ENCODE measurements at regions not wholly inside any gene's neighbourhood (a gene's known extent, or its start where the extent isn't known, plus 50 kb on each side); places are given as distances from the start of the nearest gene placed in this dataset.
A peak's percentile ranks its signal among the peaks of the same experiment; 100 is the strongest.

DNA sequence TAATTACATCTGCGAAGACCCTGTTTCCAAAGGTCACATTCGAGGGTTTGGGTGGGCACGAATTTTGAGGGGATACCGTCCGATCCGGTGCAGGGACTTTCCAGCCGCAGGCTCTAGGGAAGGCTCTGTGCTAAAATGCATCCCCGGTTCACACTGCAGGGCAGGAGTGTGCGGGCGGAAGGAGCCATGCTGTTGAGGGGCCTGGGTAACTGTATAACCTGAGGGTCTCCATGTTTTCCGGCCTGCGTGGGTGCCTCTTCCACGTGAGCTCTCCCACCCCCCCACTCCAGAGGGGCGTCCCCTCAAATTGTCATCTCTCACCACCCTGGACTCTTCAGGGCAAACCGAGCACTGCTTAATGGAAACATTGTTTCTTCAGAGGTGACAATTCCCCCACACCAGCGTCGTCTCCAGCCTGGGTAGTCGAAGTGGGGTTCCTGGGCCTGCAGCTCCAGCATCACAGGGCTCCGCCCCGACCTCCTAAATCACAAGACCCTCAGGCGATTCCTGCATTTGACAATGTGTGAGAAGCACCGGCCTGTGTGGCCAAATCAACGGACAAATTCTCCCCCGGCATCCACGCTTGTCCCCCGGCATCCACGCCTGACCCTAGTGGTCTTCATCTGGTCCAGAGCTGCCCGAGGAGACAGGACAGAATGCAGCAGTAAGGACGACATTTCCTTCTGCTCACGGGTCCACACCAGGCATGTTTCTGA lies 51.2 kb downstream of the FOXL3 start:
- H3K36me3 Mint-ChIP-seq (ENCODE audit: insufficient read depth) = no peaks in the 10 kb centered on the region
- DNase-seq (no peak), ATAC-seq (no peak)
- peaks cover 7% of the 10 kb centered on the region for H3K9me3 Mint-ChIP-seq
- no peak overlapping the region for H3K4me3 Mint-ChIP-seq
- H3K27me3 Mint-ChIP-seq (ENCODE audit: low read depth) = no peaks in the 10 kb centered on the region
- H3K4me1 Mint-ChIP-seq (ENCODE audit: low read depth) = peaks cover 5% of the 10 kb centered on the region

DNA sequence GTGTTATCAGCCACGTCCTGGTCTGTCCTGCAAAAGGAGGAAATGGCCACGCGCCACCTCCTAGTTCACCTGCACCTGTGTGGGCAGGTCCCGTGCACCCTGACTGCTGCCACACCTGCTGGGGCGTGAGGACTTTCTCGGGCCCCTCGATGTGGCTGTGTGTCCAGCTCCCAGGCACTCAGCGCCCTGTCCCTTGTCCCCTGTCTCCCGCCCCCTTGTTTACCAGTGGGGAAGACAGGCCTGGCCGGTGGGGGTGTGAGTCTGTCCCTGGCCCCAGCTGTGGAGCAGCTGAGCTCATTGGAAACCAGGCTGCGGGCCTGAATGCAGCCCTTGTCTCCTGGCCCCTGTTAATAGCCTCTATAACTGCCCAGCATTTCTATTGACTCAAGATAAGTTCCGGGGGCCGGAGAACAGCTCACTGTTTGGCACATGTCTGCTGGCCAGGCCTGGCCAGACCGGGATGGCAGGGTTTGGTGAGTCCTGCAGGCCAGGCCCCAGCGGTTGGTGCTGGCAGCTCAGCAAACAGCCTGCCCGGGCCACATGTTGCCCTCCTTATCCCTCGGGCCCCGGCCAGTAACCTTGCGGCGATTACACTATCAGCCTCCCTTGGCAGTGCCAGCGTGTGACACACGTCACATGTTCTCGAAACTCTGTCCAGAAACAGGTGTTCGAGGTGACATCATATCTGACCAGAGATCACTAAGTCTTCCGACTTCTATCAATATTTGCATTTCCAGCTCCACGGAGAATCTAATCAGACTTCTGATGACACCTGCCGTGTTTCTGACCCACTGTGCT lies 52.1 kb downstream of the FOXL3 start:
- H3K9me3 Mint-ChIP-seq = peaks cover 8% of the 10 kb centered on the region

DNA sequence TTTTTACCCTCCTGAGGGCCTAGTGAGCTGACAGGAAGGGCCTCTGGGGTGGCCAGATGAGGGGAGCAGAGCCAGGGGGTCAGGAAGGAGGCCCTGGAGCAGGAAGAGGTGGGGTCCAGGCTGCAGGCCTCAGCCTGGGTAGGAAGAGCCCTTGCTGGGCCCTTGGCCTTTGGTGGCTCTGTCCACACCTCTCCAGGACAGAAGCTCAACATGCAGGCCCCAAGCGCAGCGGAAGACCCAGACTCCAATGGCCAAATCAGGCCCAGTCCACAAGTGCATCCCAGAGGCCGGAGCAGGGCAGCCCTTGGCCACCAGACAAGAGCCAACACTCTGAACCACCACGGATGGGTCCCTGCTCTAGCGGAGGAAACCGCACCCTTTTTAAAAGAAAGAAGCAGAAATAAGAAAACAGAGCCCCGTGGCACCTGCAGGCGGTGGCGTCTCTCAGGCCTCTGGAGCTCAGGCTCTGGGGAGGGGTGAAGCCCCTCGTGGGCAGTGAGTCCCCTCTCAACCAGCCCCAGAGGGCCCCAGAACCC lies 52.8 kb downstream of the FOXL3 start:
- Mint-ChIP-seq H3K9me3 (peaks cover 8% of the 10 kb centered on the region), H3K36me3 (ENCODE audit: insufficient read depth) (no peaks in the 10 kb centered on the region), H3K27me3 (ENCODE audit: low read depth) (no peaks in the 10 kb centered on the region), H3K4me1 (ENCODE audit: low read depth) (peaks cover 2% of the 10 kb centered on the region), H3K4me3 (no peak overlapping the region)
- no peak for DNase-seq
- ATAC-seq = no peak

More for the DNA sequence above, 52.1 kb downstream of the FOXL3 start:
- Mint-ChIP-seq H3K4me1 (ENCODE audit: low read depth) (peaks cover 5% of the 10 kb centered on the region), H3K36me3 (ENCODE audit: insufficient read depth) (no peaks in the 10 kb centered on the region), H3K27me3 (ENCODE audit: low read depth) (no peaks in the 10 kb centered on the region), H3K4me3 (no peak overlapping the region)
- ATAC-seq (no peak), DNase-seq (no peak)

DNA sequence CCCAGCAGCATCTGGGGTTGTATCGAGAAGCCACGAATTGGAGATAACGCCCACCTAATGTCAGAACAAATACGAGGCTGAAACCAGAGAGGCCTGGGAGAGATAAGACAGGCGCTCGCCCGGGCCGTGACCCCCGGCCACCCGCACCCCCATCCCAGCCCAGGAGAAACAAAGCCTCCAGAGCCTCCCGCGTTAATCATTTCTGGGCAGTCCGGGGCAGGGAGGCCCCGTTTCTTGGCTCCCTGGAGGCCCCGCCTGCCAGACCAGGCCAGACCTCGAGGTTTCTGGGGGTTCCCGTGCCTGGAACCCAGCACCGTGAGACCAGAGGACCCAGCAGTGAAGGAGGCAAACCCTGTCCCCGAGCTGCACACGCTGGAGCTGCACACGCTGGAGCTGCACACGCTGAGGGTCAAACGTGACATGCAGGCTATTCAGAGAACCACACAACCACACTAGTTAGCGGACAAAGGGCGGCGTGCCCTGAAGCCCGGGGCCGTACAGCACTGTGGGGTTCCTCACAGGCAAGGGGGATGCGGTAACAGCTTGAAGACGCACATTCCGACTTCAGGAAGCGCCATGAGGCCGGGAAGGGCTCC lies 53.4 kb downstream of the FOXL3 start:
- no peaks in the 10 kb centered on the region for H3K27me3 Mint-ChIP-seq (ENCODE audit: low read depth)
- peaks cover 2% of the 10 kb centered on the region for H3K4me1 Mint-ChIP-seq (ENCODE audit: low read depth)
- DNase-seq = no peak

DNA sequence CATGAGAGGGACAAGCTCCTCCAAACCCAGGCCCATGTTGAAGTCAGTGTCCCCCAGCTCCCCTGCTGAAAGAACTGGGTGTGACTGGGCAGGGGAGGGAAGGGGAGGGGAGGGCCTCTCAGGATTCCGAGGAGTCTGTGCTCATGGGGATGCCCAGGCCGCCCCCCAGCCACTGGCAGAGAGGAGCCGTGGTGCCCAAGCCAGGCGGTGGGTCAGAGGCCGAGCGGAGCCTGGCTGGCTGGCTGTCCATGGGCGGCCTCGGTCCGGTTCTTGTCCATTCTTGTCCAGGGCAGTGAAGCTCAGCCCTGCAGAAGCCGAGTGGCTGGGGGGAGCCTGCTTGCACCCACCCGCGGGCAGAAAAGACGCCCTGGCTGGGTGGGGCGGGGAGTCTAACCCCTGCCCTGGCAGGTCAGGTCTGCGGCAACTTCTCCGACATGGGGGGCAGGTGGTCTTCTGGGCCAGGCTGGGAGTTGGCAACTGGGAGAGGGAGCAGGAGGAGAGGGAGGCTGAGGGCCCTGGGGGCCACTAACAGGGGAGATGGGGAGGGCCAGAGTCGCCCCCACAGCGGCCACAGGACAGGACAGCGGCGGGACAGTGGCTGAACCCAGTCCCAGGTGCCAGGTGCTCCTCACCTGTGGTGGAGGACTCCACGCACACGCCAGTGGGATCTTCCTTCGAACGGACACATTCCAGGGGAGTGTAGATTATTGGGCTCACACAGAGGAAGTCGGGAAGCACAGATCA lies 54.1 kb downstream of the FOXL3 start:
- DNase-seq (no peak), ATAC-seq (no peak)
- H3K36me3 Mint-ChIP-seq (ENCODE audit: insufficient read depth) = no peaks in the 10 kb centered on the region

More for the DNA sequence above, 53.4 kb downstream of the FOXL3 start:
- no peak overlapping the region for H3K4me3 Mint-ChIP-seq
- peaks cover 8% of the 10 kb centered on the region for H3K9me3 Mint-ChIP-seq
- H3K36me3 Mint-ChIP-seq (ENCODE audit: insufficient read depth) = no peaks in the 10 kb centered on the region
- no peak for ATAC-seq

DNA sequence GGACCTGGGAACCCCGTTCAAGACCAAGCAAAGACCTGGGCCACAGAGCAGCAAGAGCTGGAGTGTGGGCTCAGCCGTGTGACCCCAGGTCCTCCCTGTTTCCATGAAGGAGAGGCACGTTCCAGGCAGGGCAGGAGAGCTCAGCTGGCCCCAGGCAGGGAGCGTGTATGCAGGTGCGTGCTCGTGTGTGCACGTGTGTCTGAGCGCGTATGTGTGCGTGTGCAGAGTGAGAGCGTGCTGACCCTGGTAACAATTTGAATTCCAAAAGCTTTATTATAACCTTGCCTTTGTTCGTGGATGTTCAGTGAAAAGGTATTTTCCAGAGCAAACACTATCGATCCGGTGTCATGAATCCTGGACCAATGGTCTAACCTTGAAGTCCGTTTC lies 54.6 kb downstream of the FOXL3 start:
- Mint-ChIP-seq H3K4me1 (ENCODE audit: low read depth) (peaks cover 2% of the 10 kb centered on the region), H3K9me3 (peaks cover 8% of the 10 kb centered on the region), H3K4me3 (no peak overlapping the region), H3K27me3 (ENCODE audit: low read depth) (no peaks in the 10 kb centered on the region), H3K36me3 (ENCODE audit: insufficient read depth) (no peaks in the 10 kb centered on the region)
- DNase-seq (no peak), ATAC-seq (no peak)

More for the DNA sequence above, 54.1 kb downstream of the FOXL3 start:
- peaks cover 2% of the 10 kb centered on the region for H3K4me1 Mint-ChIP-seq (ENCODE audit: low read depth)
- H3K9me3 Mint-ChIP-seq = peaks cover 8% of the 10 kb centered on the region
- no peaks in the 10 kb centered on the region for H3K27me3 Mint-ChIP-seq (ENCODE audit: low read depth)
- H3K4me3 Mint-ChIP-seq = no peak overlapping the region

DNA sequence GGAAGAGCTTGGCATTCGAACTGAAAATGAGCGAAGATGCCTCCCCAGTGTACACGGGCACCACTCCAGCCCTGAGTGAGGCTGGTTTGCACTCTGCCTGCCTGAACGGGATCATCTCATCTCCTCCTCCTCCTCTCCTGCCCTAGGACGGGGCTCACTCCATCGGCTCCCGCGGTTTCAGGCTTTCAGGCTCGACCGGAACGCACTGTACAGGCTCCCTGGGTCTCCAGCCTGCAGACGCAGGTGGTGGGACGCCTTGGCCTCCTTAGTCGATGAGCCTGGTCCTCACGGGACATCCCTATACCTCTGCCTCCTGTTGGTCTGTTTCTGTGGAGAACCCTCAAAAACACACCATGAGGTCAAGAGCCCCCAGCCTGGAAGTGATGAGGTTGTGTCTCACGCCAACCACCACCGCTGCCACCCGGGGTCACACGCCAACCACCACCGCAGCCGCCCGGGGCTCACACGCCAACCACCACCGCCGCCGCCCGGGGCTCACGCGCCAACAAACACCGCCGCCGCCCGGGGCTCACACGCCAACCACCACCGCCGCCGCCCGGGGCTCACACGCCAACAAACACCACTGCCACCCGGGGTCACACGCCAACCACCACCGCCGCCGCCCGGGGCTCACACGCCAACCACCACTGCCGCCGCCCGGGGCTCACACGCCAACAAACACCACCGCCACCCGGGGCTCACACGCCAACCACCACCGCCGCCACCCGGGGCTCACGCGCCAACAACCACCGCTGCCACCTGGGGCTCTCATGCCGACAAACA lies 56.3 kb downstream of the FOXL3 start:
- no peak for DNase-seq
- no peak for ATAC-seq
- H3K27me3 Mint-ChIP-seq (ENCODE audit: low read depth) = no peaks in the 10 kb centered on the region
- no peaks in the 10 kb centered on the region for H3K36me3 Mint-ChIP-seq (ENCODE audit: insufficient read depth)
- H3K9me3 Mint-ChIP-seq = peaks cover 8% of the 10 kb centered on the region
- peaks cover 2% of the 10 kb centered on the region for H3K4me1 Mint-ChIP-seq (ENCODE audit: low read depth)
- no peak overlapping the region for H3K4me3 Mint-ChIP-seq

DNA sequence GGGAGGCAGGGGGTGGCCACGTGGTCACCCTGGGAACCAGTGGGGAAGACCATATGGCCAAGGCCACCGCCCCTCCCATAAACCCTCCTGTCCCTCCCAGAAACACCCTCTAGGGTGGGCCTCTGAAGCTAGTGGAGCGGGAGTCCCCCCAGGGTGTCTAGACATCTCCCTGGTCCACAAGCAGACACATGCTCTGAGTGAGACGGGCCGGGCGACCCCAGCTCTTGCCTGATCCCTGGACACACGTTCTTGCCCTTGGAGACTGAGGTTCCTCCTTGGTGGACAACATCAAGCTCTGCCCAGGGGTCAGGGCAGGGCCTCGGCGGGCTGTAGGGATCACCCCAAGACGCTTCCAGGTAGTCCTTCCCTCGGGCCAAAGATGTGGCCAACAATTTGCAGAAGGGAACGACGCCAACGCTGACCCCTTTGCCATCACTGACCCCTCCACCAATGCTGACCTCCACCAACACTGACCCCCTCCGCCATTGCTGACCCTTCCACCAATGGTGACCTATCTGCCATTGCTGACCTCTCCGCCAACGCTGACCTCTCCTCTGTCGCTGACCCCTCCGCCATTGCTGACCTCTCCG lies 57.1 kb downstream of the FOXL3 start:
- H3K4me1 Mint-ChIP-seq (ENCODE audit: low read depth) = peaks cover 8% of the 10 kb centered on the region
- H3K9me3 Mint-ChIP-seq = peaks cover 8% of the 10 kb centered on the region
- no peak overlapping the region for H3K4me3 Mint-ChIP-seq
- DNase-seq (no peak), ATAC-seq (no peak)
- no peaks in the 10 kb centered on the region for H3K27me3 Mint-ChIP-seq (ENCODE audit: low read depth)
- no peaks in the 10 kb centered on the region for H3K36me3 Mint-ChIP-seq (ENCODE audit: insufficient read depth)

DNA sequence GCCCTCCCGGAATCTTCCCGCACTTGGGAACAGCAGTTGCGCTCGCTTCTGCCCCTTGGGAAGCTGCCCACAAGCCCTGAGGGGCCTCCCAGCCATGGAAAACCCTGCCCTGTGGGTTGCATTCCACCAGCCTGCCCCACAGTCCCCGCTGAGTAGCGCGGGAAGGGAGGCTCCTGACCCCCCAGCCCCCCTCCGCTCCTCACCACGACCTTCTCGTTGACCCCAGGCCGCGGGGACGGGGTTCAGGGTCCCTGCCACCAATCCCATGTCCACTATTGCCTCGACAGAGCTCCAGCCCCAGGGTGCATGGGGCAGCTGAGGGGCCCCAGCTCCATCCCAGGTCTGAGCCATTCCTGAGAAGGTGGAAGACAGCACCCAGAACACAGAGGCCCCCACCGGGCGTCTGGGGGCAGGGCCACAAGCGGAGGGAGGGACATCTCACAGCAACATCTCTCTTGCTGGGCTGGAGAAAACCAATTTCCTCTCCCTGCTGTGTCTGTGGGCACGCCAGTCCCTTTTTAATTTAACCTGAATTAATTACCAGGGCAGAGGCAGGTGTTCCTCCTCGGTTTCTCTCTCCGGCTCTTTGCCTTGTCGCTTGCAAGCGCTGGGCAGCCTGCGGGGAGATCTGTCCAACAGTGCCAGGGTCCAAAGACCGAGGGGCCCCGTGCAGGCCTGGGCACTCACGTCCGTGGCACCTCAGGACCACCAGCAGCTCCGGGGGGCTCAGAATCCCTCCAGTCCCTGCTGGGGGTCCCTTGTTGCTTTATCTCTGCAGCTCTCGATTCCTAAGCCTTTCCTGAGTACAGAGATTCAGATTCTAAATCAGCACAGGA lies 57.9 kb downstream of the FOXL3 start:
- Mint-ChIP-seq H3K9me3 (peaks cover 8% of the 10 kb centered on the region), H3K27me3 (ENCODE audit: low read depth) (no peaks in the 10 kb centered on the region), H3K4me1 (ENCODE audit: low read depth) (peaks cover 13% of the 10 kb centered on the region), H3K4me3 (no peak overlapping the region), H3K36me3 (ENCODE audit: insufficient read depth) (no peaks in the 10 kb centered on the region)
- no peak for ATAC-seq
- DNase-seq = no peak

DNA sequence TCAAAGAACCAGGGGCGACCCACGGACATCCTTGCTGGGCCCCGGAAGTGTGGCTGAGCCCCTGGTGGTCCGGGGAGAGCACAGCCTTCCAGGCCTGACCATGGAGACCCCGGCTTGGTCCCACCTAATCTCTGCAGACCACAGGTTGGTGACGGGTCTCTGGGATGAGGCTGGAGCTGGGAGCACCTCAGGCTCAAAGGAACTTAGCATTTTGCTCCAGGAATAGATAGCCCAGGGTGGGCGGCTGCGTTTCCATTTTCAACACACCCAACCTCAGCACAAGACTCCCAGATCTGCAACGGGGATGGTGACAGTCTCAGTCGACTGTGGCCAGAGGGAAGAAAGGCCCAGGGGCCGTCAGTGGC lies 58.5 kb downstream of the FOXL3 start:
- DNase-seq = no peak
- ATAC-seq = no peak

DNA sequence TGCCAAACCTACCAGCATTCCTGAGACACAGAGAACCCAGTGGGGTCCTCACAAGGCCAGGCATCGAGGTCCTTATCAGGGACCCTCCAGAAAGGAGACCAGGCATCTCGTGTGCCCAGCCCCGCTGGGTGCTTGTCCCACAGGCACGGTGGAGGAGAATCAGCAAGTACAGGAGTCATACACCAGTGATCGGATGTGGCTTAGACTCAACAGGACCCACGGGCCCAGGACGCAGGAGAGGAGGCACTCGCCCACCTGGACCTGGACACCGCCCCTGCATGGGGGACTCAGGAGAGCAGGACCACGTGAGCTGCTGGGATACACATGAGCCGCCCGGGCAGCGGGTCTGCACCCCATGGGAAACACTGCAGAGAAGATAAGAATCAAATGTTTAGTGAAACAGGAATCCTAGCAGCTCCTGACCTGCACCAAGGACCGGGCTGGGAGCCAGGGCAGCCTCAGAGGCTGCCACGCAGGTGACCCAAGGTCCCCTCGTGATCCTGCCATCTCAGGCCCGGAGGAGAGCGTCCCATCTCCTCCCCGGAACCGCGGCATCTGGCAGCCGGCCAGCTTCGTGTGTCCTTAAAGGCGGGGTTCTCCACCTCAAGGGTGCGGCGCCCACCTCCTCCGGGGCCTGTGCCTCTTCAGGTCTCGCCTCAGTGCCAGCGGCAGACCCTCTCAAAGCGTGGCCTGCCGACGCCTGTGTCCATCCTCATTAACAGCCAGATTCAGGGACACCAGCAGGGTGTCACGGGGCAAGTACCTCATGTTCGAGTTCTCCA lies 59.2 kb downstream of the FOXL3 start:
- peaks cover 8% of the 10 kb centered on the region for H3K9me3 Mint-ChIP-seq
- no peaks in the 10 kb centered on the region for H3K27me3 Mint-ChIP-seq (ENCODE audit: low read depth)
- H3K4me1 Mint-ChIP-seq (ENCODE audit: low read depth) = peaks cover 13% of the 10 kb centered on the region
- no peak overlapping the region for H3K4me3 Mint-ChIP-seq
- no peak for ATAC-seq
- H3K36me3 Mint-ChIP-seq (ENCODE audit: insufficient read depth) = no peaks in the 10 kb centered on the region
- no peak for DNase-seq

More for the DNA sequence above, 58.5 kb downstream of the FOXL3 start:
- Mint-ChIP-seq H3K36me3 (ENCODE audit: insufficient read depth) (no peaks in the 10 kb centered on the region), H3K4me1 (ENCODE audit: low read depth) (peaks cover 13% of the 10 kb centered on the region), H3K9me3 (peaks cover 8% of the 10 kb centered on the region), H3K4me3 (no peak overlapping the region), H3K27me3 (ENCODE audit: low read depth) (no peaks in the 10 kb centered on the region)

DNA sequence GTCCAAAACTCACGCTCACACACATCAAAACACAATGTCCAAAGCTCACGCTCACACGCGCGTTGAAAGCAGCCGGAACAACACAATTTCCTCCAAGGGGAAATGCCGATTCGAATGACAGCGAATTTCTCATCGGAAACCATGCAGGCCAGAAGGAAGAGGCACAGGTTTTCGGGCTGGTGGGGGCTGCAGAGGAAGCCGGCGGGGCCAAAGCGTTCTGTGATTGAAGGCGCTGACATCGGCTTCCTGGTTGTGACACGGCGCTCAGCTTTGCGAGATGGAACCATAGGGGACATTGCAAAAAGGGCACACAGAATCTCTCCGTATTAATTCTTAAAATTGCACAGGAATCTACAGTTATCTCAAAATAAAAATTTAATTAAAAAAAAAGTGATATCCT lies 61.3 kb downstream of the FOXL3 start:
- no peak overlapping the region for H3K4me3 Mint-ChIP-seq
- H3K36me3 Mint-ChIP-seq (ENCODE audit: insufficient read depth) = no peaks in the 10 kb centered on the region
- peak; percentile 49 for DNase-seq
- ATAC-seq = peak; percentile 61 to 73
- H3K9me3 Mint-ChIP-seq = peaks cover under 1% of the 10 kb centered on the region
- no peaks in the 10 kb centered on the region for H3K27me3 Mint-ChIP-seq (ENCODE audit: low read depth)
- peaks cover 13% of the 10 kb centered on the region for H3K4me1 Mint-ChIP-seq (ENCODE audit: low read depth)
